DMS79 (cell line): ENCODE measurements at regions not wholly inside any gene's neighbourhood (a gene's known extent, or its start where the extent isn't known, plus 50 kb on each side); places are given as distances from the start of the nearest gene placed in this dataset.
"Not testable (repeated sequence)": the region's sequence is repeated elsewhere in the genome, so short reads cannot be mapped to it uniquely, and the experiment has no call there.

Source experiments
- DNase-seq: peaks from one replicate; lab custom pipeline; 2025; lab: John Stamatoyannopoulos, UW

DNA sequence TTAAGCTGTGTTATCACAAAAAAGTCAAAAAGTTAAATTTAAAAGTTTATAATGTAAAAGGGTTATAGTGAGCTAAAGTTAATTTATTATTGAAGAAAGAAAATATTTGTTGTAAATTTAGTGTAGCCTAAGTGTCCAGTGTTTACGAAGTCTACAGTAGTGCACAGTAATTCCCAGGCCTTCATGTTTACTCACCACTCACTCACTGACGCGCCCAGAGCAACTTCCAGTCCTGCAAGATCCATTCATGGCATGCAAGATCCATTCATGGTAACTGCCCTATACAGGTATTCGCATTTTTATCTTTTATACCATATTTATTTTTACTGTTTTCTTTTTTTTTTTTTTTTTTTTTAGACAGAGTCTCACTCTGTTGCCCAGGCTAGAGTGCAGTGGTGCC, 69.5 kb downstream of the TPRA1 start:
- DNase-seq: no peak

DNA sequence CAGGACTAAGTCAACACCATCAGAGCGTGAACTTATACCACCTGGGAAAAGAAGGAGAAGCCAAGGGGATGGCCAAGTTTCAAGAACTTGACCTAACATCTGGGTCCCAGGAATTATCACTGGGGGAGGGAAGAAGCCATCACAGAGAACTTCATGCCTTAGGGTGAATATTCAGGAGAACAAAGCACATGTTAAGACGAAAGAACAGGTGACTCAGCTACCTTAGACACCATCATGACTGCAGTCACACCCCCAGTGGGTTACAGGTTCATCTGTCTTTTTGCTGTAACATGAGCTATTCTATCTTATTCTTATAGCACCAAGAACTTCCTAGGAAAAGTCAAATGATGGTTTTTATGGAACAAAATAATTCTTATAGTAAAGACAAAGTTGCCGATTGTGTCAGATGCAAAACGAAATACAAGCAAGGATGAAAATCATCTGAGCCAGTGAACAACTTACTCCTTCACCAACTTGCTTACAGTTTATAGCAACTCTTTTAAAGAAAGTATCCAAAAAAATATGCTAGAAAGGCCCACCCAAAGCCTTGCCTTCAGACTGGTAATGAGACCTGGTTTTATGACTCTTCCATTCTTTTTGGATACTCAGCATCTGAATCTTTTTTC, 72.0 kb downstream of the TPRA1 start:
- no peak for DNase-seq

GRCh38 chr3:127512256-127512655, 78.3 kb downstream of the TPRA1 start:
- DNase-seq: no peak

- no peak for DNase-seq
These were observed 89.4 kb downstream of the TPRA1 start for GRCh38 chr3:127501177-127501576.

GRCh38 chr3:127497676-127498075, 92.9 kb downstream of the TPRA1 start:
- no peak for DNase-seq

GRCh38 chr3:127497166-127497565, 93.4 kb downstream of the TPRA1 start:
- DNase-seq: no peak

DNA sequence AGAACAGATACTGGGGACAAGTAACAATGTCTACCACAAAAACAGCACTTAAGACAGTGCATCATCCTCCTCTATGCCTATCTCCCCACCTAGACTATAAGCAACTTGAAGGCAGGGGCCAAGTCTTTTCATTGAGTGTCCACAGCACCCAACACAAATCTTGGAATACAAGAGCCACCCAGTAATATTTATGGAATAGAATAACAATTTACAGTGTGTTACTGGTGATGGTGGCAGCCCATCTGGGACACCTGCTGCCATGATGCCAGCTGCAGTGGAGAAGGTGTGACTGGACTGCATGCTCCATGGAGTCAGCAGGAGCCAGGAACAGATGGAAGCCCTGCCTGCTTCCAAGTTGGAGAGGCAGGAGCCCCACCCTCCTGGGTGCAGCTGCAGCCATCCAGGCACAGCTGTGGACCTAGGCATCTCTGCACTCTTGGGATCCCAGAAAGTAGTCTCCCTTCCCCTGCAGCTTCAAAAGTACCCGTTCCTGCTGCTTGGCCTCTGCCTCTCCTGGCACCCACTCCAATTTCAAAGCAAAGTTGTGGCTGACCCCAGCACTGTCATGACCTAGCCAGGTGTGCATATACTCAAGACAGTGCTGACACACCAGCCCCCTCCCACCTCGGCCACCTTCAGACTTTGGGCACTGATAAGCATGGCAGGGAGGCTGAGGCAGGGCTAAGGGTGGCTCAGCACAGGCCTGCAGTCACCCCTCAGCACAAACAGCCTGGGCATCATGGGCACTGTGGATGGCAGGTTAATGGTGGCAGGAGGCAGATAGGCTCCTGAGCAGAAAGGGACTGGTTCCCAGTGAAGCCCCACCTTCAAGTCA, 94.5 kb downstream of the TPRA1 start:
- no peak for DNase-seq

GRCh38 chr3:127493924-127494646, 96.4 kb downstream of the TPRA1 start:
- DNase-seq: no peak

- DNase-seq: no peak
These were observed 98.1 kb downstream of the TPRA1 start for GRCh38 chr3:127492426-127492825.

DNA sequence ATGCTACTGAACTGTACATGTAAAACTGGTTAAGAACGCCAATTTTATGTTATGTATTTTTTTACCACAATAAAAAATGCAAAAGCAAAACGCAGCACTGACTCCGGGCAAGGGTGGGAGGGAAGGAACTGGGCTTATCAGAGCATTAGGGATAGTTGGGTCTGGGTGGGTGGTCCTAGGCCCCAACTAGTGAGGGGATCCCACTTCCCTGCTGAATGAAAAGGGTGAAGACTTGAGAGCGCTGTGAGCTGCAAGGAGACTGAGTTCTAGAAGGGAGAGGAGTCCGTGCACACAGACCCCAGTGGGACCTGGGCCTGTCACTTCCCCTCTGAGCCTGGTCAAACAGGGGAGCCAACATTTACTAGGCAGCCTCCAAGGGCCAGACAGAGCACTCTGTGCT, 98.6 kb downstream of the TPRA1 start:
- DNase-seq: no peak

DNA sequence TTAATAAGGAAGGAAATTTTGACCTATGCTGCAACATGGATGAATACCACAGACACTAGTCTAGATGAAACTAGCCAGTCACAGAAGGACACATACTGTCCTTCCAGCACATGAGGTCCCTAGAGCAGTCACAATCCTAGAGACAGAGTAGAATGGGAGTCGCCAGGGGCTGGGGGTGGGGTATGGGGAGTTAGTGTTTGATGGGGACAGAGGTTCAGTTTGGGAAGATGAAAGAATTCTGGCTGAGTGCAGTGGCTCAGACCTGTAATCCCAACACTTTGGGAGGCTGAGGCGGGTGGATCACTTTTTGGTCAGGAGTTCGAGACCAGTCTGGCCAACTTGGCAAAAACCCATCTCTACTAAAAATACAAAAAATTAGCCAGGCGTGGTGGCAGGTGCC, 99.2 kb downstream of the TPRA1 start:
- no peak for DNase-seq

GRCh38 chr3:127491024-127491305, 99.6 kb downstream of the TPRA1 start:
- not testable (repeated sequence) for DNase-seq

DNA sequence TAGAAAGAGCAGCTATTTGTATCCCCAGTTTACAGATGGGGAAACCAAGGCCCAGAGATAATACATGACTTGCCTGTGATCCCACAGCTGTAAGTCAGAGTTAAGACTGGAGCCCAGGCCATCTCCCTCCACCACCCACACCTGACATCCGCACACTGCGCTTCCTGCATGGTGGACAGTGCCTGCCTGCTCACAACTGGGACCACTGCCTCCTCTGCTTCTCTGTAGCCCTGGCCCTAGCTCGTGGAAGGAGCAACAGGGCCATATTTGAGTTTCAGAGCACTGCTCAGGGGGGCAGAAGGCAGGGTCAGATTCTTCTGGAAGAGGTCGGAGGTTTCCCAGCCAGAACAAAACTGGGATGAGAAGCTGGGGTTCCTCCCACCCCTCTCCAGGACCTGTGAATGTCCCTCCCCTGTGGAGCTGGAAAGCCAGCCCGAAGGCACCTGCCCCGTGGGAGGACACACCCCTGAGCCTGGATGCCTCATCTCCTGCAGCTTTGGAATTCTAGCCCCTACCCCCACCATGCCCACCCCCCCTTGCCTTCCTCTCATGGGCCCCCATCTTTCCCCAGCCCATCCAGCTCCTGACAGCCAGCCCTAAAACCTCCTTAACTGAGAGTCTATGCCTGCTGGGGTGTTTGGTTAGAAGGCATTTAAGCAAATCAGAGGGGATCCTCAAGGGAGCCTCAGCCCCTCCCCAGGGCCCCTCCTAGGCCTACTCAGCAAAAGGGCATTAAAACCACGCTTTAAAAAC, 100.1 kb downstream of the TPRA1 start:
- DNase-seq: no peak

- DNase-seq: no peak
These were observed 101.2 kb downstream of the TPRA1 start for GRCh38 chr3:127489357-127489756.

DNA sequence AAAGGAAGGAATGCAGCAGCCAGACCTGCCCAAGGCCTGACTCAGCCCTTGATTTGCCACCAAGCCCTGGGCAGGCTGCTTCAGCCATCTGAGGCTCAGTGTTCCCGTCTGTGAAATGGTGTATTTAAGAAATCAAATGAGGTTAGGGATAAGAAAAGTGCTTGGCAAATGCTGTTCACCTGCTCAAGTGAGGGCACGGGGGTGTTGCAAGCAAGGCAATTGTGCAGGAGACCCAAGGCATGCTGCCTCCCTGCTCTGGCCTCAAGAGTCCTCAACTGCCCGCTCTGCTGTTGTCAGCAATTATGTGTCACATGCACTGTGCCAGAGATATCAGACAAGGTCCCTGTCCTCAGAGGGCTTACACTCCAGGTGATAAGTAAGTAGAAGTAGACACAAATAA, 101.8 kb downstream of the TPRA1 start:
- DNase-seq: no peak

GRCh38 chr3:127488141-127488672, 102.3 kb downstream of the TPRA1 start:
- no peak for DNase-seq

- DNase-seq: no peak
These were observed 103.3 kb downstream of the TPRA1 start for GRCh38 chr3:127487196-127487595.

DNA sequence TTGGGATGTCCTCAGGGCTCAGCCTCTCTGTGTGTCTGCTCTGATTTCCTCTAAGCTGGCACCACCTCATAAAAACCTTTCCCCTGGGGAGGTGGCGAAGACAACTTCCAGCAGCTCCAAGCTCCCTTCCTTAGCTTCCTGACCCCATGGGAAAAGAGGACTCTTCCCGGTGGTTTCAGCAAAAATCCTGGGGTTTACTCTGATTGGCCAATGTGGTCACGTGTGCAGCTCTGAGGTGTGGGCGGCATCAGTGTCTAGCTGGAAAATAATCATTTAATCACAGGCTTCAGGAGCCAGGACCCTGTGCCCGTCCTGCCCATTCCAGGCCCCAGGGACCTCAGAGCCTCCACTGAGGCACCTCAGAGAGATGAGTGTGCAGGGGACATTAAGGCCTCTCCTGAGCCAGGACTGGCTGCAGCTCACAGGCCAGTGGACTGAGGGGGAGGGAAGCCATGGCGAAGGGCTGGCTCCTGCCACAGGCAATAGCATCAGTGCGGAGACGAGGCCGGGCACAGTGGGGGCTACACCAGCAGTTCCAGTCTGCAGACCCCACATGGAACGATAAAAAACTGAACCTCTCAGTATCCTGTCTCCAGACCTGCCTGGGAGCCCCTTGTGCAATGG, 104.1 kb downstream of the TPRA1 start:
- DNase-seq: no peak

DNA sequence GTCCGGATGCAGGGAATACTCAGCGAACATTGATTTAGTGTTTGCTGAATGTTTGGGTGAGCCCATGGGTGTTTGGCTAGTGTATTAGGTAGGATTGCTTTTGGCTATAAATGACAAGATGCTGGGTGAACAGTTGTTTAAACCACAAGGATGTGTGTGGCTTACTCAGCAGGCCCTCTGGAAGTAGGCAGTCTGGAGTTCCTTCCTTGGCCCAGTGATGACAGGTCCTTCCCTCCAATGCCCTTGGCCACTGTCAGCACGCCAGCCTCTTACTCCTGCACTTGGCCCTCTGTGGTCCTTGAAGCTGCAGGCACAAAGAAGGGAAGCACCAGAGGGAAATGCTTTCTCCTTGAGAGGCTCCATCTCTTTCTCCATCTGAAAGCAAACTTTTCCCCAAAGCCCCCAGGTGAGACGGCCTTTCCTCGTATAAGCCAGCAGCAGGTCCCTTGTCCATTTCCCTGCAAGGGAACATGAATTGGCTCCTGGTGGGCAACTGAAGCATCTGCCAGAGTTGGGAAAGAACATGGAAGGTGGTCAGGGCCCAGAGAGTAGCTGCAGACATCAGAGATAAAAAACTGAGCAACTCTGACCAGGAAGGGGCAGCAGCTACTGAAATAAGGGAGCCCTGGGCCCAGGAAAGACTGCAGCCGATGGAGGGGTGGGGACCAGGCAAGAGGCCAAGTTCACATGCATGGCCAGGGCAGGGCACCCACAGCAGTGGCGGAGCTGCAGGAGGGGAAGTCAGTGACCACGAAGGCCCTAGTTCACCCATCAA, 105.0 kb downstream of the TPRA1 start:
- peak; percentile 2 for DNase-seq

DNA sequence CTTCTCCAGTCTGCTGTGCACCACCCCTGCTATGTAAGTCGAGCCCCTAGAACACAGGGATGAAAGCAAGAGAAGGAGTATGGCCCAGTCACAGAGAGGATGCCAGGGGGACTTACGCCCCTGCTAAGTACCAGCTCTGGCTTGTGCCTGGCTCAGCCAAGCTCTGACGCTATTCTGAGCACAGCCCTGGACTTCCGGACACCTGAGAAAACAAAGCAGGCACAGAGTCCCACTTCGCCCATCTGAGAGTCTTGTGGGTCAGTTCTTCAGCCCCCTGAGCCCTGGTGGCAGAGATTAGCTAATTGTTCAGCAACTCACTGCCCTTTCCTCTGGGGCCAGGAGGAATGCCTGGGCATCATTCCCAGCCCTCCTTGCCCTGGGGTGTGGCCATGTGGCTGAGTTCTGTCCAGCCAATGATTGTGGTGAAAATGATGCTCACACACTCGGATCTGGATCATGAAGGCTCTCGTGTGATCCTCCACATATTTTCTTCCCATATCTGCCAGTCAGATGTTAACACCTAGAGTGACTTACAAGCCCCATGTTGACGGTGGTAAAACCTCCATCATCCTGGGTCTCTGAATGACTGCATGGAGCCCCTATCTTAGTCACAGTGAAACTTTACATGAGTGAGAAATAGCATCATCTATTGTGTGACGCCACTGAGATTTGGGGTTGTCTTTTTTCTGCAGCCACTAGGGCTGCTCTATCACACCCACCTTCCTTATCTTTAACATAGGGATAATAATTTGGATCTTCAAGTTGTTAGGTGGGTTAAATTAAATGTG, 105.7 kb downstream of the TPRA1 start:
- DNase-seq: no peak
